ENCODE measurements at regions not wholly inside any gene's neighbourhood (a gene's known extent, or its start where the extent isn't known, plus 50 kb on each side); places are given as distances from the start of the nearest gene placed in this dataset.
"Not testable (repeated sequence)": the region's sequence is repeated elsewhere in the genome, so short reads cannot be mapped to it uniquely, and the experiment has no call there.

DNA sequence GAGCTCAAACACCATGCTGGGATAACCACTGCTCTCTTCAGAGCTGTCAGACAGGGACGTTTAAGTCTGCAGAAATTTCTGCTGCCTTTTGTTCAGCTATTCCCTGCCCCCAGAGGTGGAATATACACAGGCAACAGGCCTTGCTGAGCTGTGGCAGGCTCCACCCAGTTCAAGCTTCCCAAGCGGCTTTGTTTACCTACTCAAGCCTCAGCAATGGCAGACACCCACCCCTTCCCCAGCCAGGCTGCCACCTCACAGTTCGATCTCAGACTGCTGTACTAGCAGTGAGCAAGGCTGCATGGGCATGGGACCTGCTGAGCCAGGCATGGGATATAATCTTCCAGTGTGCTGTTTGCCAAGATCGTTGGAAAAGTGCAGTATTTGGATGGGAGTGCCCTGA, 1220.5 kb downstream of the FLRT2 start:
- H3K9ac ChIP-seq (ENCODE audit: low read length); H2AFZ ChIP-seq (ENCODE audit: low read depth, low read length); H3K27me3 ChIP-seq (ENCODE audit: insufficient read depth, low read depth, low read length); H3K9me3 ChIP-seq (ENCODE audit: low read length); H3K79me2 ChIP-seq (replicated peaks; ENCODE audit: insufficient read depth, low read length); H3F3A ChIP-seq (ENCODE audit: insufficient read depth, low read length, poor library complexity, severe bottlenecking); H3K9me2 ChIP-seq (ENCODE audit: insufficient read depth, low read length); H3K27ac ChIP-seq (ENCODE audit: low read length); H4K20me1 ChIP-seq (ENCODE audit: insufficient read depth); H3K4me3 ChIP-seq (ENCODE audit: low read length); H3K36me3 ChIP-seq (ENCODE audit: insufficient read depth, low read length); H3K4me2 ChIP-seq (ENCODE audit: low read length): not testable (repeated sequence)

DNA sequence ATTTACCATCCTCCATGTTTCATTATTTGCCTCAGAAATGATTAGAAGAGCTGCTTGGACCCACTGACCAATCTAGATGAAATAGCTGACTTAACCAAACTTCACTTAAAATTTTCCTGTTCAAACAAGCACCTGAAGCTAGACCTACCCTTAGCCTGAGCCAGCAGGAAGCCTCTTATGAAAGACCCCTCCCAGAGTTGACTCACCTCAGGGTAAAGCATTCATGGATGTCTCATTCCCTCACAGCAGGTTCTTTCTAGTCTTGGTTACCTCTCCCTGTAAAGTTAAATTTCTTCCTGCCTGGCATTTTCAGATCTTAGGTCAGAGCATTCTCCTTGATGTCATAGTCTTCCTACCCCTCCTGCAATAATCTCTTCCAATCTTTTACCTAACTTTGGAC, 1209.8 kb downstream of the FLRT2 start:
- Histone ChIP-seq H3K9me3 (ENCODE audit: low read length) (no peaks in the 10 kb centered on the region), H3K36me3 (ENCODE audit: insufficient read depth, low read length) (no peaks in the 10 kb centered on the region), H3F3A (ENCODE audit: insufficient read depth, low read length, poor library complexity, severe bottlenecking) (no peaks in the 10 kb centered on the region)

DNA sequence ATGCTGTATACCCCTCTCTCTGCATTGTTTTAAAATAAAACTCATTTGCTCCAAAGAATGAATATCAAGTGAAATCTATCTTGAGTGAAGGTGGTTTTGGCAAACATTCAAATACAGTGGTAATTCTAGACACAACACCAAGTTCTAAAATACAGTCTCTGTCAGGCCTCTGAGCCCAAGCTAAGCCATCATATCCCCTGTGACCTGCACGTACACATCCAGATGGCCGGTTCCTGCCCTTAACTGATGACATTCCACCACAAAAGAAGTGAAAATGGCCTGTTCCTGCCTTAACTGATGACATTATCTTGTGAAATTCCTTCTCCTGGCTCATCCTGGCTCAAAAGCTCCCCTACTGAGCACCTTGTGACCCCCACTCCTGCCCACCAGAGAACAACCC, 1201.5 kb downstream of the FLRT2 start:
- H3F3A ChIP-seq (ENCODE audit: insufficient read depth, low read length, poor library complexity, severe bottlenecking); H3K9me3 ChIP-seq (ENCODE audit: low read length); H3K4me2 ChIP-seq (ENCODE audit: low read length); H3K4me3 ChIP-seq (ENCODE audit: low read length); H4K20me1 ChIP-seq (ENCODE audit: insufficient read depth); H2AFZ ChIP-seq (ENCODE audit: low read depth, low read length); H3K79me2 ChIP-seq (replicated peaks; ENCODE audit: insufficient read depth, low read length); H3K9ac ChIP-seq (ENCODE audit: low read length); H3K27me3 ChIP-seq (ENCODE audit: insufficient read depth, low read depth, low read length); H3K9me2 ChIP-seq (ENCODE audit: insufficient read depth, low read length); H3K27ac ChIP-seq (ENCODE audit: low read length); H3K36me3 ChIP-seq (ENCODE audit: insufficient read depth, low read length): not testable (repeated sequence)

More for the DNA sequence above, 1209.8 kb downstream of the FLRT2 start:
- Histone ChIP-seq H2AFZ (ENCODE audit: low read depth, low read length) (no peak overlapping the region), H3K4me2 (ENCODE audit: low read length) (no peak overlapping the region), H4K20me1 (ENCODE audit: insufficient read depth) (no peaks in the 10 kb centered on the region), H3K4me3 (ENCODE audit: low read length) (no peak overlapping the region), H3K9me2 (ENCODE audit: insufficient read depth, low read length) (no peaks in the 10 kb centered on the region), H3K79me2 (replicated peaks; ENCODE audit: insufficient read depth, low read length) (no peaks in the 10 kb centered on the region), H3K27ac (ENCODE audit: low read length) (no peak overlapping the region), H3K9ac (ENCODE audit: low read length) (no peak overlapping the region), H3K27me3 (ENCODE audit: insufficient read depth, low read depth, low read length) (no peaks in the 10 kb centered on the region)
- TF ChIP-seq, protein P1, sequence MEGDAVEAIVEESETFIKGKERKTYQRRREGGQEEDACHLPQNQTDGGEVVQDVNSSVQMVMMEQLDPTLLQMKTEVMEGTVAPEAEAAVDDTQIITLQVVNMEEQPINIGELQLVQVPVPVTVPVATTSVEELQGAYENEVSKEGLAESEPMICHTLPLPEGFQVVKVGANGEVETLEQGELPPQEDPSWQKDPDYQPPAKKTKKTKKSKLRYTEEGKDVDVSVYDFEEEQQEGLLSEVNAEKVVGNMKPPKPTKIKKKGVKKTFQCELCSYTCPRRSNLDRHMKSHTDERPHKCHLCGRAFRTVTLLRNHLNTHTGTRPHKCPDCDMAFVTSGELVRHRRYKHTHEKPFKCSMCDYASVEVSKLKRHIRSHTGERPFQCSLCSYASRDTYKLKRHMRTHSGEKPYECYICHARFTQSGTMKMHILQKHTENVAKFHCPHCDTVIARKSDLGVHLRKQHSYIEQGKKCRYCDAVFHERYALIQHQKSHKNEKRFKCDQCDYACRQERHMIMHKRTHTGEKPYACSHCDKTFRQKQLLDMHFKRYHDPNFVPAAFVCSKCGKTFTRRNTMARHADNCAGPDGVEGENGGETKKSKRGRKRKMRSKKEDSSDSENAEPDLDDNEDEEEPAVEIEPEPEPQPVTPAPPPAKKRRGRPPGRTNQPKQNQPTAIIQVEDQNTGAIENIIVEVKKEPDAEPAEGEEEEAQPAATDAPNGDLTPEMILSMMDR (IDR thresholded peaks at IDR 0.05; ENCODE audit: poor library complexity, severe bottlenecking) = no peak
- no peak for TF ChIP-seq EP300 (conservative IDR thresholded peaks at IDR 0.05; ENCODE audit: poor library complexity, severe bottlenecking)
- TF ChIP-seq RAD21 (conservative IDR thresholded peaks at IDR 0.05) = no peak
- TF ChIP-seq EZH2 (IDR thresholded peaks at IDR 0.05; ENCODE audit: borderline replicate concordance, insufficient read depth, low read length, poor library complexity, severe bottlenecking) = no peak
- no peak for TF ChIP-seq MXI1 (conservative IDR thresholded peaks at IDR 0.05; ENCODE audit: poor library complexity, severe bottlenecking)
- TF ChIP-seq, protein P2, sequence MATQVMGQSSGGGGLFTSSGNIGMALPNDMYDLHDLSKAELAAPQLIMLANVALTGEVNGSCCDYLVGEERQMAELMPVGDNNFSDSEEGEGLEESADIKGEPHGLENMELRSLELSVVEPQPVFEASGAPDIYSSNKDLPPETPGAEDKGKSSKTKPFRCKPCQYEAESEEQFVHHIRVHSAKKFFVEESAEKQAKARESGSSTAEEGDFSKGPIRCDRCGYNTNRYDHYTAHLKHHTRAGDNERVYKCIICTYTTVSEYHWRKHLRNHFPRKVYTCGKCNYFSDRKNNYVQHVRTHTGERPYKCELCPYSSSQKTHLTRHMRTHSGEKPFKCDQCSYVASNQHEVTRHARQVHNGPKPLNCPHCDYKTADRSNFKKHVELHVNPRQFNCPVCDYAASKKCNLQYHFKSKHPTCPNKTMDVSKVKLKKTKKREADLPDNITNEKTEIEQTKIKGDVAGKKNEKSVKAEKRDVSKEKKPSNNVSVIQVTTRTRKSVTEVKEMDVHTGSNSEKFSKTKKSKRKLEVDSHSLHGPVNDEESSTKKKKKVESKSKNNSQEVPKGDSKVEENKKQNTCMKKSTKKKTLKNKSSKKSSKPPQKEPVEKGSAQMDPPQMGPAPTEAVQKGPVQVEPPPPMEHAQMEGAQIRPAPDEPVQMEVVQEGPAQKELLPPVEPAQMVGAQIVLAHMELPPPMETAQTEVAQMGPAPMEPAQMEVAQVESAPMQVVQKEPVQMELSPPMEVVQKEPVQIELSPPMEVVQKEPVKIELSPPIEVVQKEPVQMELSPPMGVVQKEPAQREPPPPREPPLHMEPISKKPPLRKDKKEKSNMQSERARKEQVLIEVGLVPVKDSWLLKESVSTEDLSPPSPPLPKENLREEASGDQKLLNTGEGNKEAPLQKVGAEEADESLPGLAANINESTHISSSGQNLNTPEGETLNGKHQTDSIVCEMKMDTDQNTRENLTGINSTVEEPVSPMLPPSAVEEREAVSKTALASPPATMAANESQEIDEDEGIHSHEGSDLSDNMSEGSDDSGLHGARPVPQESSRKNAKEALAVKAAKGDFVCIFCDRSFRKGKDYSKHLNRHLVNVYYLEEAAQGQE (IDR thresholded peaks at IDR 0.05; ENCODE audit: borderline replicate concordance) = no peak
- TF ChIP-seq POLR2AphosphoS5 (IDR thresholded peaks at IDR 0.05) = no peak
